ENCODE measurements at regions not wholly inside any gene's neighbourhood (a gene's known extent, or its start where the extent isn't known, plus 50 kb on each side); places are given as distances from the start of the nearest gene placed in this dataset.

DNA sequence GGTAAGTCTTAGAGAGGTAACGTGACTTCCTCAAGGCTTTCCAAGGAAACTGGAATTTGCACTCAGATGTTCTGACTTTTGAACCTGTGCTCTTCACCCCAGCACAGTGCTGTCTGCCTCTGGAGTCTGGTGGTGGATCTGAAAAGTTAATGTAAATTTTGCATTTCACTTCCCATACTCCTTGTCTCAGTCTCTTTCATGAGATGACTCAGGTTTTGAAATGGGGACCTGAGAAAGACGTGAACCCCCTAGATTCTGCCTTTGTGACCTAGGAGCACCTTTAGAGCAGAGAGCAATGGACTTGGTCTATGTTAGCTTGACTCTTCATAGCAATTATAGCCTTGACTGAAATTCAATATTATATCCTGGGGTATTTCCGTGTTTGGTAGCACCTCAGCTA, 223.0 kb downstream of the QKI start (continued):
- TF ChIP-seq, protein P1, sequence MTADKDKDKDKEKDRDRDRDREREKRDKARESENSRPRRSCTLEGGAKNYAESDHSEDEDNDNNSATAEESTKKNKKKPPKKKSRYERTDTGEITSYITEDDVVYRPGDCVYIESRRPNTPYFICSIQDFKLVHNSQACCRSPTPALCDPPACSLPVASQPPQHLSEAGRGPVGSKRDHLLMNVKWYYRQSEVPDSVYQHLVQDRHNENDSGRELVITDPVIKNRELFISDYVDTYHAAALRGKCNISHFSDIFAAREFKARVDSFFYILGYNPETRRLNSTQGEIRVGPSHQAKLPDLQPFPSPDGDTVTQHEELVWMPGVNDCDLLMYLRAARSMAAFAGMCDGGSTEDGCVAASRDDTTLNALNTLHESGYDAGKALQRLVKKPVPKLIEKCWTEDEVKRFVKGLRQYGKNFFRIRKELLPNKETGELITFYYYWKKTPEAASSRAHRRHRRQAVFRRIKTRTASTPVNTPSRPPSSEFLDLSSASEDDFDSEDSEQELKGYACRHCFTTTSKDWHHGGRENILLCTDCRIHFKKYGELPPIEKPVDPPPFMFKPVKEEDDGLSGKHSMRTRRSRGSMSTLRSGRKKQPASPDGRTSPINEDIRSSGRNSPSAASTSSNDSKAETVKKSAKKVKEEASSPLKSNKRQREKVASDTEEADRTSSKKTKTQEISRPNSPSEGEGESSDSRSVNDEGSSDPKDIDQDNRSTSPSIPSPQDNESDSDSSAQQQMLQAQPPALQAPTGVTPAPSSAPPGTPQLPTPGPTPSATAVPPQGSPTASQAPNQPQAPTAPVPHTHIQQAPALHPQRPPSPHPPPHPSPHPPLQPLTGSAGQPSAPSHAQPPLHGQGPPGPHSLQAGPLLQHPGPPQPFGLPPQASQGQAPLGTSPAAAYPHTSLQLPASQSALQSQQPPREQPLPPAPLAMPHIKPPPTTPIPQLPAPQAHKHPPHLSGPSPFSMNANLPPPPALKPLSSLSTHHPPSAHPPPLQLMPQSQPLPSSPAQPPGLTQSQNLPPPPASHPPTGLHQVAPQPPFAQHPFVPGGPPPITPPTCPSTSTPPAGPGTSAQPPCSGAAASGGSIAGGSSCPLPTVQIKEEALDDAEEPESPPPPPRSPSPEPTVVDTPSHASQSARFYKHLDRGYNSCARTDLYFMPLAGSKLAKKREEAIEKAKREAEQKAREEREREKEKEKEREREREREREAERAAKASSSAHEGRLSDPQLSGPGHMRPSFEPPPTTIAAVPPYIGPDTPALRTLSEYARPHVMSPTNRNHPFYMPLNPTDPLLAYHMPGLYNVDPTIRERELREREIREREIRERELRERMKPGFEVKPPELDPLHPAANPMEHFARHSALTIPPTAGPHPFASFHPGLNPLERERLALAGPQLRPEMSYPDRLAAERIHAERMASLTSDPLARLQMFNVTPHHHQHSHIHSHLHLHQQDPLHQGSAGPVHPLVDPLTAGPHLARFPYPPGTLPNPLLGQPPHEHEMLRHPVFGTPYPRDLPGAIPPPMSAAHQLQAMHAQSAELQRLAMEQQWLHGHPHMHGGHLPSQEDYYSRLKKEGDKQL (CRISPR knock-in tag; IDR thresholded peaks at IDR 0.05; ENCODE audit: borderline replicate concordance): no peak
- TF ChIP-seq ZBED1 (IDR thresholded peaks at IDR 0.05) (no peak), ZNF830 (CRISPR knock-in tag; IDR thresholded peaks at IDR 0.05) (no peak), NR2C1 (IDR thresholded peaks at IDR 0.05) (no peak), NR2C1 (tag; IDR thresholded peaks at IDR 0.05) (no peak), TCF7 (IDR thresholded peaks at IDR 0.05; ENCODE audit: borderline replicate concordance) (no peak), HNRNPL (IDR thresholded peaks at IDR 0.05; ENCODE audit: low read depth, low read length) (no peak), RBM17 (IDR thresholded peaks at IDR 0.05; ENCODE audit: borderline replicate concordance, low read depth, low read length) (no peak)

Measured in K562 (cell line).